HG03432 (cell line): ENCODE measurements at regions not wholly inside any gene's neighbourhood (a gene's known extent, or its start where the extent isn't known, plus 50 kb on each side); places are given as distances from the start of the nearest gene placed in this dataset.
"Not testable (repeated sequence)": the region's sequence is repeated elsewhere in the genome, so short reads cannot be mapped to it uniquely, and the experiment has no call there.

ENCODE experiments used
- ATAC-seq: cut with Tn5 transposase; IDR thresholded peaks from one replicate; pipeline ENCODE4 v1.9.1; 2021; ENCODE audit warnings: mild to moderate bottlenecking, moderate library complexity; ENCODE audit not compliant: unreplicated experiment

DNA sequence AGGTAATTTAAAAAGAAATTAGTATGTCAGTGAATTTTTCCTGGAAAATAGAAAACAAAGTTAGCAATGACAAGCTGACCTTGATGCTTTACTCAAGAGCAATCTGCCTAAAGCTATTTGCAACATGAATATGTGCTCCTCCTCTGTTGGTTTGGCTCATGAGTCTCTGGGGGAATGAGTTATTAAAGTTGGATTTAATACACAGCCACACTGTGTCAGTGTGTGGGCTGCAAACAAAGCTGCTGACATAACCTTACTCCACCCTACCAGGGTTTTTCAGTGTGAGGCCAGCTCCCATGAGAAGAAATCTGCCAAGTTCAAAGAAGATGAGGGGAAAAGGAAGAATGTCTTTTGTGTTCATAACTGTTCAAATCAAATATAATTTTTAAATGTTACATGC is 280.5 kb downstream of the TLL1 start:
- no peak for ATAC-seq

DNA sequence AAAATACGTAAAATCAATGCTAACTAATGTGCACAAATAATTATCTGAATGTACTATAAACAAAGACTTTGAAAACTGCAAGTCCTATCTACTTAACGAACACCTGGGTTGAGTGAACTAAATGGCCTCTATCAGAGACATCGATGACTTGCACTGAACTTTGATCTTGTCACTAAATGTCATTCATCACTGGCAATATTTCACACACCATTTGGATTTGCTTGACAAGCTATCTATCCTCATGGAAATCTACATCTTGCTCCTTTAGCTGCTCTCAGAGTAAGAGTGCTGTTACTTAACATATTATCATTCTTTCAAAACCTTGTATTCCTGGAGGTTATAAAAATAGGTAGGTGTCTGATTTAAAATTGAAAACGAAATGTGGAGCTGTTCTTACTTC is 289.3 kb downstream of the TLL1 start:
- no peak for ATAC-seq

DNA sequence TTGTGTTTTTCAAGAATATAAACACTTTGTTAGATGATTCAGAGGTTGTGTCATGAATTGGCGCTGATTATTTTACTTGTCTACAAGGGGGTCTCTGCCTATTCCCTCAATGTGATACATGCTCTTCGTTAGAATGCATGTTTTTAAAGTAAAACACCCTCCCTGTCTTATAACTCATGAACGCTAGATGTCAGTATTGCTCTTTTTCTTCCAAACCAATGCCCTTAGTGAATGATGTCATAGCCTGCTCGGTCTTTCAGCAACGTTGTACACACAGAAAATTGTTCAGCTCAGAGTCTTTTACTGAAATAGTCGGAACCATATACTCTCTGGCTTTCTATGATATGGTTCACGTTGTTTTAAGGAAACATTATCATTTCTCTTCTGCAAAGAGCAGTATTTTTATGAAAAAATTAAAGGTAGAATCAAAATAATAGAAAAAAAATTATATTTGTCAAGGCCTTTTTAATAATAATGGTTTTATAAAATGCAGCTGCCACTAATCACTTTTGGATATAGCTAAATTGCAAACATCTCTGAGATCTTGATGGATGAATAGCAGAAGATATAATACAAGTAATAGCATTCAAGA is 292.9 kb downstream of the TLL1 start:
- peak; percentile 97 for ATAC-seq

DNA sequence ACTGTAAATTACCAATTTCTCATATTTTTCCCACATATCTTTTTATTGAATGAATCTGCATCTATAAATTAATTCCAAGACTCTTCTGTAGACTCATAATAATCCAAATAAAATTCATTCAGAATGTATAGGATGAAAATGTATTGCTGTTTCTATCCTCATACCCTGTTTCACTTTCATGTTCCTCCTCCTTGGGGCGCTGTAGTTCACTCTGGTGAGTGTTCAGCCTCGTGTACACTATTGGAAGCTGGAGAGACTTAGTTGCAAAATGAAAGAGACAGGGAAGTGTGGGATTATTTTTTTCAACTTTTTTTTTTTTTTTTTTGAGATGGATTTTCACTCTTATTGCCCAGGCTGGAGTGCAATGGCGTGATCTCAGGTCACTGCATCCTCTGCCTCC is 296.1 kb downstream of the TLL1 start:
- peak; percentile 48 for ATAC-seq

DNA sequence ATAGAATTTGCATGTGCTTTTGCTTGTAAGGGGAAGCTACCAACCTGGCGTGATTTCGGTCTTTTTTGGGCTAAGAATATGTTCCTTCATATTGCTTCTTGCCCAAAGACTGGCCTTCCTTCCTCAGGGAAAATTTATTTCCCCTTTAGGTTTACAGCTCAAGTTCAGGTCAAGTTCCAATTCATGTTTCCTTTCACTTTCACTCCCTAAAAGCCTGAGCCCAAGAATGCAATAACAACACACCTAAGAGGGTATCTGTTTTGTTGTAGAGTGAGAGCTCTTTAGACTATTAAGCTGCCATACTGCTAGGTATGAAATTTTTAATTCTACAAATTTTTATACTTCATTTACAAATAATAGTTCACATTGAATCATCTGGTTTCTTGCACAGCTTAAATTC is 299.6 kb downstream of the TLL1 start:
- ATAC-seq, result no peak

DNA sequence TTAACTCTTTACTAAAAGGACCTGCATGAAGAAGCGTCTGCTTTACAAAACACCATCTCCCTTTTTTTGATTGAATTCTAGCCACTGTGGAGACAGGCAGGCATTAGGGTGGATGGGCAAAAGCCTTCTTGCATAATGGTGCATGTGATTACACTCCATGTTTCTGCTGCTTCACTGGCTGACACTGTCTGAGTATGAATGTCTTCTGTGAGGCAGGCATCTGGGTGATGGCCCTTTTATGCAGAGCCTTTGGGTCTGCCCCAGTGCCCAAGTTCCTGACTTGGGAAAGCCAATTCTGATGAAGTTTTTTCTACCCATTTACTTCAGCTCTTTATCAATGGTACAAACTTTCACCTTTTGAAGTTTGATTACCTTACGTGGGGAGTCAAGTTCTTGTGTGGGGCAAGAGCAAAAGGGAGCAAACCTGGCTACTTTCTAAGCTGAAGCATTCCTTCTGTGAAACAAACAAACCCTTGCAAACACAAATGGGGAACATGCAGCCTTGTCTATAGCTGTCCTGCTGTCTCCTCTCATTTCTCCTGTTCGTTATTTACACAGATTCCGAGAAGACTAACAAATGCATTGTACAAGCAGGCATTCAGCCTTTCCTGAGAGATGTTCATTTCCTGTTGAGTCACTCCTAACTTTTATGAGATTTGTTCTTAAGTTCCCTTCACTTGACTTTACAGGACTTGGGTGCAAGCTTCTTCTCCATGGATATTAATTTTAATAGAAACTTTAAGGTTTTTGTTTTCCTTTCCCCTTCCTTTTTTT is 301.9 kb downstream of the TLL1 start:
- no peak for ATAC-seq

DNA sequence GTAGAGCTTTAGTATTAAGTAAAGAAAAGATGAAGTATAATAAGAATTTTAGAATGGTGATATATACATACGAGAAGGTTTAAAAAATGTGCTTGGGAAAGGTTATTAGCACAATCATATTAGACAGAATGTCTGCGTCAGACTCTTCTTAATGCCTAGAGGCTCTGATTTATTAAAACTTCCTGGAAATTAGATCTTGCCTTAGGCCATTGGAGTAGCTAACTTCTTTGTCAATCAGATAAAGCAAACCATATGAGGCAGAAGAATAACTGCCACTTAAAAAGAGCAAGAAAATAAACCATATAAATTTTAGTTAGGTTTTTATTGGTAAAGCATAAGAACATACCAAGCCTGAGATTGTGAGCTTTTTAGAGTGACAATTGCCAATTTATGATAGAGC is 309.1 kb downstream of the TLL1 start:
- no peak for ATAC-seq

DNA sequence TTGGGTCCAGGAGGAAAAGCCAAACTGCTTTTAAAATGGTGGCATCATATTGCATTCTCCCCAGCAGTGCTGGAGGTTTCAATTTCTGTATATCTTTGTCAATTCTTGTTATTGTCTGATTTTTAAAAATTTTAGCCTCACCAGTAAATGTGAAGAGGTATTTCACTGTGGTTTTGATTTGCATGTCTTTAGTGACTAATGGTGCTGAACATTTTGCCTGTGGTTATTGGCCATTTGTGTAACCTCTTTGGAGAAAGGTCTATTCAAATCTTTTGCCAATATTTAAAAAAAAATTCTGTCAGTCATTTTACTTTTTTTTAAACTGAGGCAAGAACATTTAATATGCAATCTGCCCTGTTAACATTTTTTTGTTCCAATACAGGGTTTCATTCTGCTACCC is 322.1 kb downstream of the TLL1 start:
- ATAC-seq, result no peak

DNA sequence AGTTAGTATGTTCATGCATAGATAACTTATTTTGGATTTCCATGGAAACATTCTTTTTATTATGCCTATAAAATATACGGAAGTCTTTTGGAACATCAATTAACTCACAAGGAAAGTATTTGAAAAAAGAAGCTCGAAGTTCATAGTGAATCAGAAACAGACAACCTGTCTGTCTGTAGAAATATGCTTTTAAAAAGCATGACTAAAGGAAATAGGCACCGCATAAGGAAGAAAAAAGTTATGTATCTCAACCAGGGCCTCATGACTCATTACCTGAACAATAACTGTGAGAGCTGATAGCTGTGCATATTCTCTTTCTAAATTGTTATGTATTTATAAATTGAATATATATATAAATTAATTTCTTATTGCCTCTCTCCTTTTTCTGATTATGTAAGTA is 324.1 kb downstream of the TLL1 start:
- ATAC-seq, result no peak

DNA sequence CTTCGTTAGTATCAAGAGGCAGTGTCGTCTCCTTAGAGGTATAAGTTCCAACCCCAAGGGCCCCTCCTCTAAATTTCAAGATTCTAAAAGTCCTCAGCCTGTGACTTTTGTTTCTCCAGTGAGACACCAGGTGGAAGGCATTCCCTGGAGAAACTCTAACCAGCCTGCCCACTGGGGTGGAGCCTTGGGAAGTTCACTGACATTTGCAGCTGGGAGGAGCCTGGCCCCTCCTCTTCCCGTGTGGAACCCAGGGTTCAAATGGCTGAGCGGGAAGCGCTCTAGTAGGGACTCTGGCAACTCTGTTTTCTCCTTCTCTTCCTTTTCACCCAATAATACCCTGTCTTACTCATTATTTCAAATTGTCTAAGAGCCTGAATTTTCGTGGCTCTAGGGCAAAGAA is 325.0 kb downstream of the TLL1 start:
- no peak for ATAC-seq

DNA sequence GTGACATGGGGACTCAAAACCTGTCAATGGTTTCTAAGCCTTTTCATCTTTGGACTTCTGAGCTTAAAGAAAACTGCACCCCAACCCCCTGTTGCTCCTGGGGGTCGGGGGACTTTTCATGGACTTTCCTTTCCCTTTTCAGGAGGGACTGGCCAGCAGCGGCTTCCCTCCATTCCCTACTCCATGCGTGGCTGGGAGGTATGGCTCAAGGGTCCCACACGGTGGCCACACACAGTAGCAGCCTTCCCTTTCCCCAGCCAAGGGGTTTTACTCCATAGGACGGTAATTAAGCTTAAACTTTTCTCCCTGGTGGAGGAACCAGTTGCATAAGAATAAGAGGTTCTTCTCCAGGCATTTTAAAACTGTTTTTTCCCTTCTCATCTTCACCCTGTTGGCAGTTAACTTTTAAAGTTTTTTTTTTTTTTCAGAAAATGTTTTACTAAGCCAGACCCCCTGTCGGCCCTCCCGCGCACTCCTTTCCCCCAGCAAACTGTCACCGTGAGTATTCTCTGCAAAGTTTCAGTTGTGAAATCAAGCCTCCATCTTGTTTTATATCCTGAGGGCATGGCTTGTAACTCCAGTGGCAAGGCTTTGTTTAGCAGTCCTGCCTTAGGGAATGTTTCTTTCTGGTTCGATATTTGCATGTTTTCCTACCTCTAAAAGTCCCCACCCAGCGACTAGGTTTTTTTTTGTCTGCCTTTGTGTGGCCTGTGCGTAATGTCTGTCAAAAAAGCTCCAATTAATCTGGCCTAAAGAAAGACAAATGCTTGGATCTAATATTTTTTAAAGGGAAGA is 325.7 kb downstream of the TLL1 start:
- ATAC-seq, result no peak

DNA sequence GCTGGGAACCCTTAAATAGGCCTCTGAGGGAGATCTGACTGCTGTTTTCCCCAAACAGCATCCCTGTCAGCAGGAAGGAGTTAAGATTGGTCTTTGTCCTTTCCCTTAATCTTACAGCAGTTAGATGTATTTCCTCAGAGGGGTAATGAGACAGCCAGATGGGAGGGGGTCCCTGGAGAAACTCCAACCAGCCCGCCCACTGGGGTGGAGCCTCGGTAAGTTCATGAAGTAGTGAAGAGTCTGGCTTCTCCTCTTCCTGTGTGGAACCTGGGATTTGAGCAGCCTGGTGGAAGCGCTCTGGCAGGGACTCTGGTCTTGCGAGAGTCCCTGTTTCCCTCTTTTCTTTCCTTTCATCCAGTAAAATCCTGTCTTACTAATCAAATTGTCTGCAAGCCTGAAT is 330.0 kb downstream of the TLL1 start:
- no peak for ATAC-seq

DNA sequence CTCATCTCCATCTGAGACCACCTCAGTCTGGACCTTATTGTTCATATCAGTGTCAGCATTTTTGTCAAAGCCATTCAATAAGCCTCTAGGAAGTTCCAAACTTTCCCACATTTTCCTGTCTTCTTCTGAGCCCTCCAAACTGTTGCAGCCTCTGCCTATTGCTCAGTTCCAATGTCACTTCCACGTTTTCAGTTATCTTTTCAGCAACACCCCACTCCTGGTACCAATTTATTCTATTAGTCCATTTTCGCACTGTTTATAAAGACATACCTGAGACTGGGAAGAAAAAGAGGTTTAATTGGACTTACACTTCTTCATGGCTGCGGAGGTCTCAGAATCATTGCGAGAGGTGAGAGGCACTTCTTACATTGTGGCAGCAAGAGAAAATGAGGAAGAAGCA is 339.3 kb downstream of the TLL1 start:
- ATAC-seq, result not testable (repeated sequence)

DNA sequence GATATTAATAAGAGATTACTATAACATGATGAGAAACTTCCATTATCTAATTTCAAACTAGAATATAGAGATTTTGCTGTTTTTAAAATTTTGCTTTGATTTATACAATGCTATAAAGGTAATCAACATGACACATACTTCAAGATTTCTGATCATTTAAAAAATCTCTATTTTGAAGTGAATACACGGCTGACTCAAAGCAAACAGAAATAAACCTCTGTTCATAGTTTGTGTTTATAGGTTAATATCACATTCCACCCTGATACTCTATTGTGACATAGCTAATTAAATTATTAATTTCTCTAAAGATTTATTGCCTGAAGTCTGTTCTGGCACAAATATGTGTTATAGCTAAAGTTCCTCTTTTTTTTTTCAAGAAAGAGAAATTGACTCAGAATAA is 349.2 kb downstream of the TLL1 start:
- no peak for ATAC-seq

DNA sequence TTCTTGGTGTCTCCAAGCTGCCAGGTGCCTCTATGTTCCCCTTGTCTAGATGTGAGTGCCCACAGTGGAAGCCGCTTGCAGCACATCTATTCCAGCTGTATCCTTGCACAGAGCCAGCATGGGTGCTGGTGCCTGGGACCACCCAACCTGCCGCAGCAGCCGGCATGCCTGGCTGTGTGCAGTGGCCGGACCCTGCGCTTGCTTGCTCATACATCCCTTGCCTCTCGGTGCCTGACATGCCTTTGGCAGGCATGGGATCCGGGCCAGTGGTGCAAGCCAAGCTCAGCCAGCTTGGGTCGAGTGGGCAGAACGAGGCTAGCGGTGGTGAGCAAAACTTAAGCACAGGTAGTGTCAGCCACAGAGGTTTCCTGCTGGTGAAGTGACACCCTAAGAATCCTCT is 355.1 kb downstream of the TLL1 start:
- ATAC-seq, result no peak

DNA sequence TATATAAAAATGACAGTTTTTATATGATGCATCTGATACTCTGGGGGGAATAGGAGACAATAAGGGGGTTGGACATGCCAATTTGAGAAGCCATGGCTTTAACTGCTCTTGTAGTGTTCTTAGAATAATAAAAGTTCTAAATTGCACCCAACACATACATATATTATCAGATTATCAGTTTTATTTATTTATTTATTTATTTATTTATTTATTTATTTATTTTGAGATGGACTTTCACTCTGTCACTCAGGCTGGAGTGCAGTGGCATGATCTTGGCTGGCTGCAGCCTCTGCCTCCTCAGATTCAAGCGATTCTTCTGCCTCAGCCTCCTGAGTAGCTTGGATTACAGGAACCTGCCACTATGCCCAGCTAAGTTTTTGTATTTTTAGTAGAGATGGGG is 356.8 kb downstream of the TLL1 start:
- no peak for ATAC-seq

DNA sequence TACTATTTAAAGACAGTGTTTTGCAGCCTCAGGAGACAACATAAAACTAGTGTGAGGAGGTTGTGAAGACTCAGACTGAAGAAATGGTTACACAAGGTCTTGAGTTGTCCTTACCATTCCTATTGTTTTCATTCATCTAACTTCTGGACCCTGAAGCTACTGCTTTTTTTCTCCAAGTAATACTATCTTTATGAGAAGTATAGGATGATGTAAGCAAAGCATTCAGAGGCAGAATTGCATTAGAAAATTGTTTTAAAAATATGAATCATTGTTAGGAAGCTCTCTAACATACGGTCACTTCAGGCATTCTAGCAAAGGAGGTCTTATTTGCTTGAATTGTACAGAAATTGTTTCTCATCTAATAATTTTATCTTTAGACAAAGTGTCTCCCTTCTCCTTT is 357.8 kb downstream of the TLL1 start:
- no peak for ATAC-seq

DNA sequence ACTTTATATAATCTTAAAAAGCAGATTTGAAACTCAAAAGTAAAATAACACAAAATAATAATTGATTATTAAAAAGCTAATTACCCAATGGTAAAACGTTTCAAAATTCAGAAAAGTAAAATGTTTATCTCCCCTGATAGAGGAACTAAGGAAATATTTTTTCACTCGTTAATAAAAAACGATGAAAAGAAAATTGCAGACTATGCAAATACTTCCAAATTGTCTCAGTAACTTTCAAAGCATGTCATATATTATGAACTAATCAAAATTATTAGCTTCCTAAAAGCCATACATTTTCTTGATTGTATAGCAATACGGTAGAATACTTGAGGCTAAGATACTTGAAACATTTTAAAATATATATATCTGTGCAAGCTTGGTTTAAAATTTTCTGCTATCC is 366.3 kb downstream of the TLL1 start:
- no peak for ATAC-seq

DNA sequence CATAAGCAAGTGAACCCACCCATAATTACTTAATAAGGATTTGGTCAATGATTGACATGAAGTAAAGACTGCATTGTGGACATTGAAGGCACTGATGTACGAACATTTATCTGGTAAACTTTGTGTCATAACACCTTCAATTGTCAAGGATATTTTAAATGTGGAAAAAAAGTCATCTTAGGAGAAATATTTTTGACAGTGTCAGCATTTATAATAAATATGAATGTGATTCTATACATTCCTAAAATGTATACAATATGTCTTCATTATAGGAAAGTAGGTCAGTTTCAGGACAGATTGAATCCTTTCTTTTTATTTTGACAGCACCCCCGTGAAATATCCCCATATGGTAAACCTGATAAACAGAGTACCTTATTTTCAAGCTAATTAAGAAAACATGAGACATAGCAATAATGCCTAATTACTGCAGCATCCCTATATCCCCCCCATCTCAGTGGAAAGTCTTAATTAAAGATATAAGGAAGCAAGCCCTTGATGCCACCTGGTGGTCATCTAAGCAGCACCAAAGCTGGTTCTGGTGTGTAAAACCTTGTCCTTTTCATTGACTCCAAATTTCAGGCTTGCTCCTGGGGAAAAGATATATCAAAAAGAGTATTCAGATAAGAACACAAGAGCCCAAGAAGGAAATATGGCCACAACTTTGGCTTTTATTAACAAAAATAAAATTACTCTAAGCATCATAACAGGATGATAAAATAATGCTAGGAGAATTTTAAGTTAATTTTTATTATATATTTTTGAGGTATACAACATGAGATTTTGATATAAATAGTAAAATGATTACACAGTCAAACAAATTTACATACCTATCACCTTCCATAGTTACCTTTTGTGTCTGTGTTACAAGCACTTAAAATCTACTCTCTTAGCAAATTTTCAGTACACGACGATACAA is 379.7 kb downstream of the TLL1 start:
- ATAC-seq, result no peak

DNA sequence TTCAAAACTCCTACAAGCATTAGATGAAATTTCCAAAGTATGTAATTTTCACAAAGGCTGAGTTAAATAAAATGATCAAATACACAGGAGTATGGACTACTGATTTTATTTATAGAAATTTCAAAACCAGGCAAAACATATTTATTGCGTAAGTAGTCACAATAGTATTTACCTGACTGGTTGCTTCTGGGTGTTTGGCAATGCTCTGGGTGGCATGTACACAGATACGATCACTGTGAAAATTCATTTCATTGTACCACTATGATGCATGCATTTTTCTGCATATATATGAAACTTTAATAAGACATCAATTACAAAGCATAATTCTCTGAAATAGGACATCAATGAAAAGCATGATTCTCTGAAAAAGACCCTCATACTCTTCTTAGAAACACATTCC is 384.2 kb downstream of the TLL1 start:
- no peak for ATAC-seq

DNA sequence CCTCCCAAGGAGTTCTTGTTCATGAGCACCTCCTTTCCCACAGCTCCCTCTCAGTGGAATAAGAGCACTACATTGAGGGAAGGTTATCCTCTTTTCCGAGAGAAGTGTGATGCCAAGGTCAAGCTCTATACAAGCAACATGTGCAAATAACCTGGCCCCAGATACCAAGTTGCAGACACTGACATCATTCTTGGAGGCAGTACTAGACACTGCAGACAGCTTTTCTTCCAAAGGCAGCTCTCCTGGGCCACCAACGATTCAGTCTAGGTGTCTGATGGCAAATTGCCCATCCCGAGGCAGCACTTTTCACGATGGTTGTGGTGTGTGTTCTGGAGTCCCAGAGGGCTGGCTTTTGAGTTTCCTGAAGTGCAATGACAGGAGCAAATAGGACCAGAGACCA is 384.9 kb downstream of the TLL1 start:
- no peak for ATAC-seq
